ENCODE measurements at regions not wholly inside any gene's neighbourhood (a gene's known extent, or its start where the extent isn't known, plus 50 kb on each side); places are given as distances from the start of the nearest gene placed in this dataset.

DNA sequence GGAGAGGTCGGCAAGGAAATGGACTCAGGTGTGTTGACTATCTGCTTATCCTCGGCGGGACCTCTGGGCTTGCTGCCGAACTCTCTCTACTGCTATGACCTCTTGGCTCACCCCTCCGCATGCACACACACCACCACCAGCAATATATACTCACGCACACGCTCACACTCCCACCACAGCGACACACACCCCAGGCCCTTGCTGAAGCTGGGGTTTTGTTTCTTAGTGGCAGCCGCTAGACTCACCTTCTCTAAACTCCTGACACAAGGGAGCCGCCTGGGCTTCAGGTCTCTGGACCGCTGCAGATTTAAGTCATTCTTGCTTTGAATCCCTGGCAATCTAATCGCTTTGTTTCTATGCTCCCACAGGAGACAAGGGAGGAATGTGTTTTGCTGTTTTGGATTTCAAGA, 59.4 kb upstream of the BACH2 start:
- no peak for DNase-seq
- intact Hi-C loops (cut with DNase I) = no loop called here

DNA sequence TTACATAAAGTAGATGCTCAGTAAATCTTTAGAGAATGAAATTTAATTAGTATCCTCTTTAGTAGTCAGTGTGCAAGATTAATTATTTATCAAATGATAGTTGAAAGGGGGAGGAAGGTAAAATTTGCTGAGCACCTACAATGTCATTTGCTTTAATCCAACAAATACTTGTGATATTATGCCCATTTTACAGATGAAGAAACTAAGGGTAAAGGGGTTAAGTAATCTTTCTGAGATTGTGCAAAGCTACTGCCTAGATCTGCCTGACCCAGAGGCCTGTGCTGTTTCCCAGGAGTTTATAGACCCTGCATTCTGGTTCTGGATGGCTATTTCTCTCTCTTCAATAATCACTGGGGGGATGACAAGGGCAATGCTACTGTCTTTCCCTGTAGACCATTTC, 58.3 kb upstream of the BACH2 start:
- no peak for DNase-seq
- intact Hi-C loops (cut with DNase I) = no loop called here

DNA sequence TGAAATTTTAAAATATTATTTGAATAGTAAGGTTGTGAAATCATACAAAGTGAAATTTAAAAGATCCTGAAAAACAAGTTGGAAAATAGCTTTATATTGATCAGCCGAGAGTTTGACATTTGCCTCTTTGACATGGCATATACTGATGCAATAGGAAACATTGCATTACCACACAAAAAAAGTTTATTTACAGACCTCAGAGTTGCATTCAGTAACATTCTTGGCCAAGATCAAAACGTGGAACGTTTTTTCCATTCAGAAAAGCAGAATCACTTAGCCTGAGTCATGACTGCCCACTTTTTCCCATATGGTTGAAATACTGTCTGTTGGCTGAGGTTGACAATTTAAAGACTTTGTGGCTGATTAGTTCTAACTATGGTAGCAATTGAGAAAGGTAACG, 55.1 kb upstream of the BACH2 start:
- DNase-seq = no peak
- intact Hi-C loops (cut with DNase I) = no loop called here

DNA sequence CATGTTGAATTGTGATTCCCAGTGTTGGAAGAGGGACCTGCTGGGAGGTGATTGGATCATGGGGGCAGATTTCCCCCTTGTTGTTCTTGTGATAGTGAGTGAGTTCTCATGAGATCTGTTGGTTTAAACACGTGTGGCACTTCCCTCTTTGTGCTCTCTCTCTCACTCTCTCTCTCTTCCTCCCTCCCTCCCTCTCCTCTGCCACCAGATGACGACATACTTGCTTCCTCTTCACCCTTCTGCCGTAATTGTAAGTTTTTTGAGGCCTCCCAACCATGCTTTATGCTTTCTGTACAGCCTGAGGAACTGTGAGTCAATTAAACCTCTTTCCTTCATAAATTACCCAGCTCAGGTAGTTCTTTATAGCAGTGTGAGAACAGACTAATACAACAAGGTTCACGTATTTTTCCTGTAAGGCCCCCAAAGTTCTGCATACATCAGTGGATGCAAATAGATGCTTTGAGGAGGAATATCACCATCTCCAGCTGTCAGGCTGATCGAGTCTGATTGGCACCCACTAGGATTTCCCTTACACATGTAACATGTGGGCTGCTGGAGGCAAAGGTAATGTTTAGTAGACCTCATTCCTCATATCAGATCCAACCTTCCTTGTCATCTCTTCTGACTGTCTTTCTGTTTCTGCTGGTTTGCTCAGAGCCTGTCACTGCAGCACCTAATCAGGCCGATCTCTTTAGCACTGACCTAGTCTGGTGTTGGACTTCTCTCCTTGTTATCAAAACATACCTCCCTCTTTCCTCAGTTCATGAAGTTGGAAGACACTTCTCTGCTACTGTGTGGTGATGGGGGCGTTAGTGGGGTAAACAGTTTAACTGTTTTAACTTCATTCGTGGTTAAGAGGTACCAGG, 54.3 kb upstream of the BACH2 start:
- DNase-seq = no peak
- intact Hi-C loops (cut with DNase I) = no loop called here

DNA sequence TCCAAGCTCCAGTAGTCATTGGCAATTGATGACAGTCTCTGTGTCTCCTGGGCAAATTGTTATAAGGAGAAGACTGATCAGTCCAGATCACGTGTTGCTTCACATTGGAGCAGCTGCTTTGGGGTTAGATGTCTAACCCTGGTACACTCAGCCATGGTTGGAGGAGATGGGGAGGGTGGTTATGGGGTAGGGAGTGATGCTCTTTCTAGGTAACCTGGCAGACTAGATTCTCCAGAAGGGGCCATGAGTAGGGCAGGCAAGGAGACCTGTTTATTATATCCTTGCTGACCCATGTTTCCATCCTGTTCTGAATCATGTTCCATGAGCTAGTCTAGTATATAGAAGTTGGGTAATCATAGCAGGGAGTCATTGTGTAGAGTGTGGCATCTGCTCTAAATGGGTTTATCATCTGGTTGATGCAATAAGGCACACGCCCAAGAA, 50.8 kb upstream of the BACH2 start:
- intact Hi-C loops (cut with DNase I) = no loop called here
- no peak for DNase-seq

DNA sequence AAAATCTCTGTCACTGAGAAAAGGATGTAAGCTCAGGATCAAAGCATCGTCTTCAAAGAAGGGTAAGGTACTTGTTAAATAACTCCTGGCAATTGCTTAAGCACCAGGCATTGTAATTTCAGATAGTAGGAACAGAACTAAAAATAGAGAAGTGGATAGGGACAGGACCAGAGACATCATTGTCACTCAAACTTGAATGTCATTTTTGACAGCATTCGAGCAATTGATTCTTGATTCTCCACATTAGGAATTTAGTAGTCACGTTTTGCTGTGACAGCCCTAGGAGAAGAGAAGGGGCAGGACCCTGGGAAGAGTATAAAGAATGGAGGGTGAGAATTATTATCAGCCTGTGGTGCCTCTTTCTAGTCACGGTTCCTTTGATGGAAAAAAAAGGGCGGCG, 50.1 kb upstream of the BACH2 start:
- no peak for DNase-seq
- intact Hi-C loops (cut with DNase I) = no loop called here

Data from head of caudate nucleus (tissue), 42 donors.